Neural cell (in vitro differentiated cells): ENCODE measurements at regions not wholly inside any gene's neighbourhood (a gene's known extent, or its start where the extent isn't known, plus 50 kb on each side); places are given as distances from the start of the nearest gene placed in this dataset.

Experiments
- TF ChIP-seq, protein P1 (sequence below): fragments of 450-650 bp; IDR thresholded peaks from 2 replicates; pipeline ENCODE4 v1.5.1; 2014; ENCODE audit warnings: antibody characterized with exemption, mild to moderate bottlenecking, moderate library complexity; ENCODE audit not compliant: poor library complexity, severe bottlenecking
- TF ChIP-seq, protein P2 (sequence below): IDR thresholded peaks from 2 replicates; pipeline ENCODE4 v1.6.1; 2012; ENCODE audit warnings: borderline replicate concordance

DNA sequence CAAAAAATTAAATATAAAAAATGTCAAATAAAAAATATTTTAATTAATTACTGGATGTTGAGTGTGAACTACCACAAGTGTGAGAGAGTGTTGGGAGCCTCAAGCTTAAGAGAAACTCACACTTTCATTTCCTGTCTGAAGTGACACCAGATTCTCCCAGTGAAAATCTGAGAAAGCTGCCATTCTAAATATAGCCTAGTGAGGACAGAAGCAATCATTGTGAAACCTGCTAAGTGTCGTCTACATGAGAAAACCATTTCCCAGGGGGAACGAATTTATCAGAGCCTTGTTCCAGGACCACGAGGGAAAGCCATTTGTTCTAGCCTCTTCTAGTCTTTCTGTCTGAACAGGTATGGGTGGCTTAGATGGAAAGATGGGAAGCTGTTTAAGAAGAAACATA lies 329.3 kb upstream of the PRMT6 start:
- TF ChIP-seq, protein P1, sequence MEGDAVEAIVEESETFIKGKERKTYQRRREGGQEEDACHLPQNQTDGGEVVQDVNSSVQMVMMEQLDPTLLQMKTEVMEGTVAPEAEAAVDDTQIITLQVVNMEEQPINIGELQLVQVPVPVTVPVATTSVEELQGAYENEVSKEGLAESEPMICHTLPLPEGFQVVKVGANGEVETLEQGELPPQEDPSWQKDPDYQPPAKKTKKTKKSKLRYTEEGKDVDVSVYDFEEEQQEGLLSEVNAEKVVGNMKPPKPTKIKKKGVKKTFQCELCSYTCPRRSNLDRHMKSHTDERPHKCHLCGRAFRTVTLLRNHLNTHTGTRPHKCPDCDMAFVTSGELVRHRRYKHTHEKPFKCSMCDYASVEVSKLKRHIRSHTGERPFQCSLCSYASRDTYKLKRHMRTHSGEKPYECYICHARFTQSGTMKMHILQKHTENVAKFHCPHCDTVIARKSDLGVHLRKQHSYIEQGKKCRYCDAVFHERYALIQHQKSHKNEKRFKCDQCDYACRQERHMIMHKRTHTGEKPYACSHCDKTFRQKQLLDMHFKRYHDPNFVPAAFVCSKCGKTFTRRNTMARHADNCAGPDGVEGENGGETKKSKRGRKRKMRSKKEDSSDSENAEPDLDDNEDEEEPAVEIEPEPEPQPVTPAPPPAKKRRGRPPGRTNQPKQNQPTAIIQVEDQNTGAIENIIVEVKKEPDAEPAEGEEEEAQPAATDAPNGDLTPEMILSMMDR = no peak
- TF ChIP-seq, protein P2, sequence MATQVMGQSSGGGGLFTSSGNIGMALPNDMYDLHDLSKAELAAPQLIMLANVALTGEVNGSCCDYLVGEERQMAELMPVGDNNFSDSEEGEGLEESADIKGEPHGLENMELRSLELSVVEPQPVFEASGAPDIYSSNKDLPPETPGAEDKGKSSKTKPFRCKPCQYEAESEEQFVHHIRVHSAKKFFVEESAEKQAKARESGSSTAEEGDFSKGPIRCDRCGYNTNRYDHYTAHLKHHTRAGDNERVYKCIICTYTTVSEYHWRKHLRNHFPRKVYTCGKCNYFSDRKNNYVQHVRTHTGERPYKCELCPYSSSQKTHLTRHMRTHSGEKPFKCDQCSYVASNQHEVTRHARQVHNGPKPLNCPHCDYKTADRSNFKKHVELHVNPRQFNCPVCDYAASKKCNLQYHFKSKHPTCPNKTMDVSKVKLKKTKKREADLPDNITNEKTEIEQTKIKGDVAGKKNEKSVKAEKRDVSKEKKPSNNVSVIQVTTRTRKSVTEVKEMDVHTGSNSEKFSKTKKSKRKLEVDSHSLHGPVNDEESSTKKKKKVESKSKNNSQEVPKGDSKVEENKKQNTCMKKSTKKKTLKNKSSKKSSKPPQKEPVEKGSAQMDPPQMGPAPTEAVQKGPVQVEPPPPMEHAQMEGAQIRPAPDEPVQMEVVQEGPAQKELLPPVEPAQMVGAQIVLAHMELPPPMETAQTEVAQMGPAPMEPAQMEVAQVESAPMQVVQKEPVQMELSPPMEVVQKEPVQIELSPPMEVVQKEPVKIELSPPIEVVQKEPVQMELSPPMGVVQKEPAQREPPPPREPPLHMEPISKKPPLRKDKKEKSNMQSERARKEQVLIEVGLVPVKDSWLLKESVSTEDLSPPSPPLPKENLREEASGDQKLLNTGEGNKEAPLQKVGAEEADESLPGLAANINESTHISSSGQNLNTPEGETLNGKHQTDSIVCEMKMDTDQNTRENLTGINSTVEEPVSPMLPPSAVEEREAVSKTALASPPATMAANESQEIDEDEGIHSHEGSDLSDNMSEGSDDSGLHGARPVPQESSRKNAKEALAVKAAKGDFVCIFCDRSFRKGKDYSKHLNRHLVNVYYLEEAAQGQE = no peak
